Progenitor cell of endocrine pancreas (in vitro differentiated cells): ENCODE measurements at regions not wholly inside any gene's neighbourhood (a gene's known extent, or its start where the extent isn't known, plus 50 kb on each side); places are given as distances from the start of the nearest gene placed in this dataset.

ENCODE experiments used
- DNase-seq: peaks from one replicate; pipeline ENCODE4 v3.0.0; 2021; ENCODE audit warnings: low spot score; ENCODE audit not compliant: unreplicated experiment
- H3K27ac Mint-ChIP-seq: 2 replicates; pipeline ENCODE4 v1.8.0; 2021; ENCODE audit warnings: mild to moderate bottlenecking, moderate library complexity, mixed read lengths
- H3K27me3 Mint-ChIP-seq: 2 replicates; pipeline ENCODE4 v1.8.0; 2021; ENCODE audit warnings: mixed read lengths
- H3K36me3 Mint-ChIP-seq: 2 replicates; pipeline ENCODE4 v1.8.0; 2022; ENCODE audit warnings: mixed read lengths; ENCODE audit not compliant: insufficient read depth
- H3K4me1 Mint-ChIP-seq: 2 replicates; pipeline ENCODE4 v1.8.0; 2021; ENCODE audit warnings: low read depth, mixed read lengths
- H3K4me3 Mint-ChIP-seq: 2 replicates; pipeline ENCODE4 v1.8.0; 2021; ENCODE audit warnings: low read depth, mild to moderate bottlenecking, moderate library complexity, mixed read lengths
- H3K9me3 Mint-ChIP-seq: 2 replicates; pipeline ENCODE4 v1.8.0; 2021; ENCODE audit warnings: low read depth, mixed read lengths
- CTCF ChIP-seq: fragments of 200-600 bp; sonication (generic); IDR thresholded peaks from one replicate; pipeline ENCODE4 v1.5.0; 2021; ENCODE audit warnings: antibody characterized with exemption, mild to moderate bottlenecking; ENCODE audit not compliant: unreplicated experiment

GRCh38 chr9:17928228-17928627 is 349.4 kb downstream of the SH3GL2 start:
- Mint-ChIP-seq H3K4me3 (no peak overlapping the region), H3K9me3 (peaks cover 3% of the 10 kb centered on the region), H3K36me3 (no peaks in the 10 kb centered on the region), H3K27me3 (no peaks in the 10 kb centered on the region), H3K4me1 (peaks cover 4% of the 10 kb centered on the region), H3K27ac (no peak overlapping the region)
- DNase-seq: no peak
- no peak for TF ChIP-seq CTCF

DNA sequence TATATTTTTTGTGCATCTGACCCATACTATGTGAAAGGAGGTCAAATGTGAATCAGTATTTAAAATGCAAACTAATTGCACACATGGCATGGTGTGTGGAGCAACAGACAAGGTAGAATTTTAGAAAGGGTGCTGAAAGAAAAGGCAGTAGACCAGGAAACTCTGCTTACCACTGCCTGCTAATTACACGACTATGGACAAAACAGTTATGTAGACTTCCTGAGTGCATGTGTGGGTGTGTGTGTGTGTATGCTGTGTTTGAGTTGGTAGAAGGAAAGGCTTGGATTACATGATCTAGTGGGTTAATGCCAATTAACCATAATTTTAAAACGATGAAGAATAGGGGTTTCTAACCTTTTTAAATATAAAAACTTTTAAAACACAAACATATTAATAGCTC is 349.9 kb downstream of the SH3GL2 start:
- Mint-ChIP-seq H3K27ac (no peak overlapping the region), H3K4me3 (no peak overlapping the region), H3K36me3 (no peaks in the 10 kb centered on the region), H3K4me1 (peaks cover 4% of the 10 kb centered on the region), H3K9me3 (peaks cover 3% of the 10 kb centered on the region), H3K27me3 (no peaks in the 10 kb centered on the region)
- DNase-seq: no peak
- no peak for TF ChIP-seq CTCF

DNA sequence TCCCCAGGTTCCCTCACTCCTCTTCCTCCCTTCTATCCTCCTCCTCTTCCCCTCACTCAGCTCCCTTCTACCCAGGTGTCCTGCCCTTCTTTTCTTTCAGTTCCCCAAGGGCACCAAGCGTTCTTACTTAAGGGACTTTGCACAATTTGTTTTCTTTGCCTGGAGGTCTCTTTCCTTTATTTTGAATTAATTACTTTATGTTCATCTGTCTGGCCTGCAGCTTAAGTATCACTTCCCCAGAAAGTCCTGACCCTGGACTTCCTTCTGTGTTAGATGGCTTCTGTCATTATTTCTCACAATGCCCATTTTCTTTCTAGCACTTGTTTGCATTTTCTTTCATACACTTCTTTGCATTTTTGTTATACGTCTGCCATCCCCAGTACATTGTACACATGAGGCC is 350.6 kb downstream of the SH3GL2 start:
- Mint-ChIP-seq H3K4me1 (peaks cover 4% of the 10 kb centered on the region), H3K4me3 (no peak overlapping the region), H3K9me3 (peaks cover 3% of the 10 kb centered on the region), H3K27me3 (no peaks in the 10 kb centered on the region), H3K36me3 (no peaks in the 10 kb centered on the region), H3K27ac (no peak overlapping the region)
- DNase-seq: no peak
- TF ChIP-seq CTCF: no peak

DNA sequence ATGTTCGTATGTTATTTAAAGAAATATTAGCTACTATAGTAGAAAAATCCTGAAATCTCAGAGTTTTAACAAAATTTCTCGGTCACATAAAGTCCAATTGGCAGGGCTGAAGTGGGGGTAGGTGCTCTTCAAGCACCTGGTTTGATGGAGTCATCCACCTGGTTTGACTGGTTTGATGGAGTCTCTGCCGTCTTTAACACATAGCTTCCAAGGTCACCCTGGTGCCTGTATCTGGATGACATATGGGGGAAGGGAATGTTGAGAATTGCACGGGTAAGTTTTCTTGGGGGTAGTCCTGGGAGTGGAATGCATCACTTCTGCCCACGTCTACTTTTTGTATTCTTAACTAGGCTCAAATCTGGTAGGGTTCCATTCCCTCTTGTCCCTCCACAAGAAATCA is 351.2 kb downstream of the SH3GL2 start:
- H3K27me3 Mint-ChIP-seq: no peaks in the 10 kb centered on the region
- DNase-seq: no peak
- H3K9me3 Mint-ChIP-seq: peaks cover 3% of the 10 kb centered on the region
- H3K36me3 Mint-ChIP-seq: no peaks in the 10 kb centered on the region
- H3K4me1 Mint-ChIP-seq: peaks cover 4% of the 10 kb centered on the region
- H3K27ac Mint-ChIP-seq: no peak overlapping the region
- no peak for TF ChIP-seq CTCF
- H3K4me3 Mint-ChIP-seq: no peak overlapping the region

- Mint-ChIP-seq H3K4me3 (no peak overlapping the region), H3K36me3 (no peaks in the 10 kb centered on the region), H3K27me3 (no peaks in the 10 kb centered on the region), H3K4me1 (no peaks in the 10 kb centered on the region), H3K9me3 (no peaks in the 10 kb centered on the region), H3K27ac (no peak overlapping the region)
- no peak for TF ChIP-seq CTCF
- DNase-seq: no peak
Observed at GRCh38 chr9:17936365-17936764, 357.5 kb downstream of the SH3GL2 start.
